HuH-7.5 (cell line): ENCODE measurements at regions not wholly inside any gene's neighbourhood (a gene's known extent, or its start where the extent isn't known, plus 50 kb on each side); places are given as distances from the start of the nearest gene placed in this dataset.
"Not testable (repeated sequence)": the region's sequence is repeated elsewhere in the genome, so short reads cannot be mapped to it uniquely, and the experiment has no call there.

Experiments used
- DNase-seq: peaks from one replicate; pipeline ENCODE4 v3.0.0; 2011; ENCODE audit warnings: low spot score

GRCh38 chr2:236375973-236376476 is 111.8 kb upstream of the ASB18 start:
- DNase-seq: no peak

DNA sequence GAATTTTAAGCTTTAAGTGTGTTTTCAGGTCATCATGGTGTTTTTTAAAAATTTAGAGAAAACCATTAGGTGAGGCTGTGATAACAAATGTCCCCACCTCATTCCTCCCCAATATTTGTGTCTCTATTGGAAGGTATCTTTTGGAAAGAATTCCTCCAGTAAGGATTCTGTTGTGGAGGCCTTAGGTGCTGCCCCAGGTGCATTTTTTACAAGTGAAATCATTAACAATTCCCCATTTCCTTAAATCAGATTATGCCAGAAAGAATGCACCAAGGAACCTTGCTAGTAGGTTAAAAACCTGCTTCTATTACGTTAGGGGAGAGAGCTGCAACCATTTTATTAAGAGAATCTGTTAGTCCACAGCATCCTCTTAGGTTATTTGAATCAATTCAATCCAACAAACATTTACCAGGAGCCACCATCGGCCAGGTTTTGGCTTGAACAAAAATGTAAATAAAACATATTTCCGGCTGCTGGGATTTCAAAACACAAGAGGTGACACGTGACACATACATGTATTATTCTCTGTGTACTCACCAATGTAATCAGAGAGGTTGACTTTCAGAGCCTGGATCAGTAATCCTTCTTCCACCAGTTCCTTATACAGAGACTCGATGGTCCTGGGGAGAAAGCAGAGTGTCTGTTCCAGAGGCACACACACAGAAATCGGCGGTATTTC is 112.5 kb upstream of the ASB18 start:
- no peak for DNase-seq

- DNase-seq: no peak
These were observed 115.9 kb upstream of the ASB18 start for GRCh38 chr2:236380051-236380612.

DNA sequence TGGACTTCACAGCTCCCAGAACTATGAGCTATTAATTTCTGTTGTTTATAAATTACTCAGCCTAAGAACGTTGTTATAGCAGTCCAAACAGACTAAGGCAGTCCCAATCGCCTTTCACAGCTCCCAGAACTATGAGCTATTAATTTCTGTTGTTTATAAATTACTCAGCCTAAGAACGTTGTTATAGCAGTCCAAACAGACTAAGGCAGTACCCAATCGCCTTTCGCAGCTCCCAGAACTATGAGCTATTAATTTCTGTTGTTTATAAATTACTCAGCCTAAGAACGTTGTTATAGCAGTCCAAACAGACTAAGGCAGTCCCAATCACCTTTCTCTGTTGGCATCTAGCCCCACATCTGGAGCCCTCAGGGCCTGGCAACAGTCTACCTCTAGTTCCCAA is 117.0 kb upstream of the ASB18 start:
- DNase-seq: not testable (repeated sequence)

DNA sequence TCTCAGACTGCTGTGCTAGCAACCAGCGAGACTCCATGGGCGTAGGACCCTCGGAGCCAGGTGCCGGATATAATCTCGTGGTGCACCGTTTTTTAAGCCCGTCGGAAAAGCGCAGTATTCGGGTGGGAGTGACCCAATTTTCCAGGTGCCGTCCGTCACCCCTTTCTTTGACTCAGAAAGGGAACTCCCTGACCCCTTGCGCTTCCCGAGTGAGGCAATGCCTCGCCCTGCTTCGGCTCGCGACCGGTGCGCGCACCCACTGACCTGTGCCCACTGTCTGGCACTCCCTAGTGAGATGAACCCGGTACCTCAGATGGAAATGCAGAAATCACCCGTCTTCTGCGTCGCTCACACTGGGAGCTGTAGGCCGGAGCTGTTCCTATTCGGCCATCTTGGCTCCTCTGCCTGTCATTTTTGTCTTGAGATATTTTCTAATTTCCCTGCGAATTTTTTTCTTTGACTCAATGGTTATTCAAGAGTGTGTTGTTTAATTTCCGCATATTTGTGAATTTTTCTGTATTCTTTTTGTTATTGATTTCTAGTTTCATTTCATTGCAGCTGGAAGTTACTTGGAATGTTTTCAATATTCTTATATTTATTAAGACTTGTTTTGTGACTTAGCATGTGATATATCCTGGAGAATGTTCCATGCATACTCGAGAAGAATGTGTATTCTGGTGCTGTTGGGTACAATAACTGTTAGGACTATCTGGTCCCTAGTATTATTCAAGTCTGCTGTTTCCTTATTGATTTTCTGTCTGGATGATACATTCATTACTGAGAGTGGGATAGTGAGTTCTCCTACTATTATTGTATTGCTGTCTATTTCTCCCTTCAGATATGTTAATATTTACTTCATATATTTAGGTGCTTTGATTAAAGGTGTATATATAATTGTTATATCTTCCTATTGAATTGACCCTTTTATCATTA is 125.3 kb upstream of the ASB18 start:
- DNase-seq: not testable (repeated sequence)

GRCh38 chr2:236393101-236393500 is 128.9 kb upstream of the ASB18 start:
- no peak for DNase-seq

- no peak for DNase-seq
These were observed 129.4 kb upstream of the ASB18 start for GRCh38 chr2:236393581-236393980.

GRCh38 chr2:236394571-236394970 is 130.4 kb upstream of the ASB18 start:
- no peak for DNase-seq

GRCh38 chr2:236395067-236395466 is 130.9 kb upstream of the ASB18 start:
- no peak for DNase-seq

GRCh38 chr2:236396818-236397350 is 132.7 kb upstream of the ASB18 start:
- no peak for DNase-seq

- DNase-seq: no peak
These were observed 133.5 kb upstream of the ASB18 start for GRCh38 chr2:236397681-236398080.

DNA sequence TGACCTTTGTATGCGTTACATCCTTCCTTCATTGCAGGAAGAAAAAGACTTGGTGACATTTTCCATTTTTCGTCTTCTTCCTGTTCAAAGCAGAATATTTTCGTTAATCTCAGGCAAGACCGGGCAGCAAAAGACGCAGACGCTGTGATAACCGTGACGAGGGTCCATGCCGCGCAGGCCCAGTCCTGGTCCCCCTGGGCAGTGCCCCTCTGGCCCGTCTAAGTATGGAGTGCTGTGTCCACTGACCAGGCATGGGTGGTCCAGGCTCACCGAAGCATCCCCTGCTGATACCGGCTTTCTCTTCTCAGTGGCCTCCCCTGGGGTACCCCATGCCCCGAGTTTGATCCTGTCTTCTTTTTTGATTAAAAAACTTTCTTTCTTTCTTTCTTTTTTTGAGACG is 135.2 kb upstream of the ASB18 start:
- no peak for DNase-seq

DNA sequence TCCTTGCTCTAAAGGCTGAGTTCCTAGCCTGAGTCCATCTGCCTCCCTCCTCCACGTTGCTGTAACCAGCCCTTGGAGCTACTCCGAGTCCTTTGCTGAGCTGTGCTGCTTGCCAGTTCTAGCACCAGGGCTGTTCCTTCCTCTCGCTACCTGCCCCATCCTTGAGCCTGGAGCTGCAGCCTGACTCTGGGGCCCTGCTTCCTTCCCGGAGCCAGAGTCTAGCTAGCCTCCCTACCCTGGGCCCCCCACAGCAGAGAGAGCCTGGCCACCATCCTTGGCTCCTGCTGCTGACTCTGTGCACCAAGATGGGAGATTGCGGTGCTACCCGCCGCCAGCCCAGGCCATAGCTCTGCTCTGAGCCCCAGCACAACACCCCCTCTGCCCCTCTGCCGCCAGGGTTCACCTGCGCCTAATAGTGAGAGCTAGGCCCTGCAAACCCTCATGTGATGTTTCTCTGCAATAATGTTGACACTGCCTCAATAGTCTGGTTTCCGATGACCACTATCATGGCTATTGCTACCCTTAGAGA is 135.9 kb upstream of the ASB18 start:
- DNase-seq: no peak

DNA sequence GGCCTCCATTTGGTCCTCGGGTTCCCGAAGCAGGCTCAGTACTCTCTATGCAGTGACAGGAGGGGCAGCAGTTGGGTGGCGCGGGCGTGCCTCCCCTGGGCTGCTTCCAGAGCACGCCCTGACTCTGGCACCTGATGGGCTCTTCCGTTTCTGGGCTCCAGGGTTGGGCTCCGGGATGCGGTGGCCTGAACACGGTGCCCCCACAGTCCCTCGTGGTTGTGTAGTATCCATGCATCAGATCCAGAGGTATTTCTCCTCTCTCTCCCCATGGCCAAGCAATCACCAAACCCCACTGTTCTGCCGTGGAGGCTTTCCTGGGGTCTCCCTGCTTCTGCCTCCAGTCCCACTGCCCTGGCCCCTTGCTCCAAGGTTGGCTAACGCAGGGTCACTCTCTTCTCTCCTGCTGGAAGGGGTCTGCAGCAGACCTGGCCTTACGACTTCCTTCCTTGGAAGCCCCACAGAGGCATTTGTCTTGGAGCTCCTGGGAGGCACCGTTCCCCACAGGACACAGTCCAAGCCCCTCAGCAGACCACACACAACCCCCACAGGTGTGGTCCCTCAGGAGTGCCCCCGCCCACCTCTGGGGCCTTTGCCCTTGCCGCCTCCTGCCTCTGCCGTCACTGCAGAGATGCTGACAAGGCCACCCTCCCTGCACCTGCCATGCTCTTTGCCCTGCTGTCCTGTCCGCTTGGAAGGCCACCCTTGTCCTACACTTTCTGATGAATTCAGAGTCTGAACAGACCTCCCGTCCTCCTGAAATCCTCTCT is 136.6 kb upstream of the ASB18 start:
- DNase-seq: no peak

DNA sequence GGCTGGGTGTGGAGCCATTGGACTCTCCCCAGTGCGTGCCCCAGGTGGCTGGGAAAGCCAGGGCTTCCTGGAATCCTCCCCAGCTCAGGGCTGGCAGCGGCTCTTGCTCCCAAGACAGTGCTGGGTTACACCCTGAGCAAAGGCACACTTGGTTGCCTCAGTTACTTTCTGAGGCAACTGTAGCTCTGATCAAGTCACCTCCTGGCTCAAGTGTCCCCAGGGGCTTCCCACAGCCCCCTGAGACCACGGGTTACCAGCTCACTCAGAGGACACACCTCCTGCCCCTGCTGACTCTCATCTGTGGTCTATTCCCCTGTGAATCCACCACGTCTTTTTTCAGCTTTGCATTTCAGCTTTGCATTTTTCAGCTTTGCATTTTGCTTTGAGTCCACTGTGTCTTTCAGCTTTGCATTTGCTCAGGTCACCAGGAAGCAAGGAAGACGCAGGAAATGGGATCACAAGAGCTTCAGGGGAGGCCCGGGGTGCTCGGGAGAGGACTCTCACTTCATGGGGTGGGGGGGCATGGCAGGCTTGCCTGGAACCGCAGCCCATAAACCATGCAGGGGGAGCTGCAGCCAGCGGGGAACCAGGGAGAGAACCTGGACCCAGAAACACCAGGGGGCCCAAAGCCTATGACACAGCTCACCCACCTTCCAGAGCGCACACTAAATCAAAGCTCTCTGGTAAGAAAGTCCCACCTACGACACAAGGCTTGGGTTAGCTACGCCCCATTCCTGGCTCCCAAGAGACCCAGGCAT is 138.0 kb upstream of the ASB18 start:
- no peak for DNase-seq

DNA sequence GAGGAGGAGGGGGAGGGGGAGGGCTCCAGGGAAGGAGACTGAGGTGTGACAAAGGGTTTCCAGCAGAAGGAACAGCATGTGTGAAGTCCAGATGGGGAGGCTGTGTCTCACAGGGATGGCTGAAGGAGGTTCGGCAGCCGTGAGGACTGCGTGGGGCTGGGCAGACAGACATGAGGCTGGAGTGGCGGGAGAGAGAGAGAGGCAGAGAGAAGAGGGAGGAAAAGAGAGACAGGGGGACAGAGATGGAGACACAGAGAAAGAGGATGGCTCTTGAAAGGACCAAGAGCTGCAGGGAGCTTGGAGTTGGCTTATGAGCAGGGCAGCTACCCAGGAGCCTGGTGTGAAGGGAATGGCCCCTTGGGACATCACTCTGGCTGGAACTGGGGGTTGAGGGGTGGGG is 138.9 kb upstream of the ASB18 start:
- DNase-seq: no peak

DNA sequence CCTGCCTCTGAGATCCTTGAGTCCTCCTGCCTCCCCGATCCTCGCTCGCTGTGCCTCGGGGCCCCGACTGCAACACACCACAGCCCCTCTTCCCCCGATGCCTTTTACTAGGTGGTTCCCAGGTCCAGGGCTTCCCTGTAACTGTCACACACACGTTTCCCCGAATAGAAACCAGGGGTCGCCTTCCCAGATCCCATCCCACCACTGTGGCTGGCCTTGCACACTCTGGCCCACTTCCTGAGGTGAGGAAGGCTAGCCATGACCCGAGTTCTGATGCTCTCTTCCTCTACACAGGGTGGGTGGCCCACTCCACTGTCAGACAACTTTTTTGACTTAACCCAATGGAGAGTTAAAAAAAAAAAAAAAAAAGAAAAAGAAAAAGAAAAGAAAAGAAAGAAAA is 139.6 kb upstream of the ASB18 start:
- DNase-seq: no peak

- DNase-seq: no peak
These were observed 140.1 kb upstream of the ASB18 start for GRCh38 chr2:236404346-236404745.

DNA sequence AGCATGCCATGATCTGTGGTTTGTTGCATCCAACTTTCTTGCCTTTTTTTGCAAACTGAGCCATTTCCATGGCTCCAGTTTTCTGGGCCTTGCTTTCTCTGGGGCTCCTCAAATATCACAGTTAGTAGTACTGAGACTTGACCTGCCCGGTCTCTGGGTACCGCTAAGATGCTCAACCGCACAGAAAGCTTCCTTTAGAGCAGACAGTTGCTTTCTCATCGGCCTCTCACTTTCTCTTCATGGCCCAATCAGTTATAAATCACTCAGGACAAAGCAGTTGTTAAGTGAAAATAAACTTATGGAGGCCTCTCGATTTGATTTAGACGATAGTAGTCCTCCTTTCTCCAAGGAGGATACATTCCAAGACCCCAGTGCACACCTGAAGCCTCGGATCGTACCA is 141.2 kb upstream of the ASB18 start:
- no peak for DNase-seq

GRCh38 chr2:236408090-236408489 is 143.9 kb upstream of the ASB18 start:
- DNase-seq: no peak

DNA sequence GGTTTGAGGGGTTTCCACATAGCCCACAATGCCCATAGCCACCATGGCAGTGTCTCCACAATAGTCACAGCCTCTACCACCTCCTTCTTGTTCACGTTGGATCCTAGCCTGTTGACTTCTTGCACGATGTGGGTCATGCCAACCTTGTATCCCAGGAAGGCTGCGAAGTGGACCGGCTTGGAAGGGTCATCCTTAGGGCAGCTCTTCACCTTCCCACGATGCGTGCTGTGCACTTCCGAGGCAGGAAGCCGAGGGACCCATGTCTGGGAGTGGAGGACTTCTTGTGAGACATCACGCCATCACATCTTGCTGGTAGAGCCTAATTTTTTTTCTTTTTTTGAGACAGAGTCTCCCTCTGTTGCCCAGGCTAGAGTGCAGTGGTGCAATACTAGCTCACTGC is 144.6 kb upstream of the ASB18 start:
- no peak for DNase-seq
